ENCODE measurements at regions not wholly inside any gene's neighbourhood (a gene's known extent, or its start where the extent isn't known, plus 50 kb on each side); places are given as distances from the start of the nearest gene placed in this dataset.

DNA sequence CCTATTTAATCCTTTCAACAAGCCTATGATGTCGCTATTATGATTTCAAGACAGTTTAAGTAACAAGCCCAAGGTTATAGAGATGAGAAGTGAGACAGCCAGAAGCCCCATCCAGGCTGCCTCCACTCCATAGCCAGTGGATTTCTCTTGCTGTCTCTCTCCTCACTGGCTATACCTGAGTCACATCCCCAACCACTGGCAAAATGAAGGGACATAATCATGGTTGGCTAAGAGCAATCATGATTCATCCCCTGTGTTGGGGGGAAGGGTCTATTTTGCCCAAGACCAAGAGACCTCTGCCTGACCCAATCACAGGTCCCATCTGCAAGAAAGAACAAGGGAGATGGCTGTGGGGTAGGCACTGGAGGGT is 334.9 kb upstream of the GATB start:
- no peak for TF ChIP-seq CTCF (IDR thresholded peaks at IDR 0.05)
- no peak for TF ChIP-seq EZH2 (IDR thresholded peaks at IDR 0.05; ENCODE audit: borderline replicate concordance, insufficient read depth, low read depth, low read length, poor library complexity, severe bottlenecking)

Measured in B cell (primary cell).